GM12878 (cell line): ENCODE measurements at regions not wholly inside any gene's neighbourhood (a gene's known extent, or its start where the extent isn't known, plus 50 kb on each side); places are given as distances from the start of the nearest gene placed in this dataset.

Experiments
- CREB1 ChIP-seq: IDR thresholded peaks from 2 replicates; pipeline ENCODE4 v1.6.1; 2012; ENCODE audit warnings: low read depth, mild to moderate bottlenecking, inconsistent platforms
- EZH2 ChIP-seq: IDR thresholded peaks from 2 replicates; pipeline ENCODE4 v1.6.1; 2012; ENCODE audit warnings: low read depth, mild to moderate bottlenecking, control low read depth, inconsistent platforms, low read length, borderline replicate concordance; ENCODE audit not compliant: control insufficient read depth
- HDAC6 ChIP-seq: fragments of 200-600 bp; sonication (generic); IDR thresholded peaks from one replicate; pipeline ENCODE4 v1.8.0; 2017; ENCODE audit warnings: antibody characterized with exemption; ENCODE audit not compliant: unreplicated experiment
- MTA3 ChIP-seq: IDR thresholded peaks from 2 replicates; pipeline ENCODE4 v1.6.1; 2012; ENCODE audit warnings: low read length, inconsistent platforms, borderline replicate concordance
- NFYB ChIP-seq: IDR thresholded peaks from 2 replicates; pipeline ENCODE4 v1.6.1; 2011; ENCODE audit warnings: low read depth, mild to moderate bottlenecking, low read length, improper control_type of control experiment, moderate library complexity; ENCODE audit not compliant: insufficient read depth
- RELA ChIP-seq: fragments of 450-650 bp; IDR thresholded peaks from 2 replicates; pipeline ENCODE4 v1.8.0; 2014; ENCODE audit warnings: borderline replicate concordance; ENCODE audit not compliant: partially characterized antibody
- REST ChIP-seq: IDR thresholded peaks from 2 replicates; pipeline ENCODE4 v1.6.1; 2012; ENCODE audit warnings: mild to moderate bottlenecking, low read depth, low read length
- TCF7 ChIP-seq: IDR thresholded peaks from 2 replicates; pipeline ENCODE4 v1.6.1; 2014; ENCODE audit warnings: antibody characterized with exemption, borderline replicate concordance
- TF ChIP-seq, protein P1 (sequence below), 3 experiments: IDR thresholded peaks in 2 of 3; conservative IDR thresholded peaks in 1 of 3; 2 replicates each; pipeline ENCODE4 v1.5.1; 2011; ENCODE audit warnings: low read depth in 3 of 3, low read length in 3 of 3, mild to moderate bottlenecking in 3 of 3, control low read depth in 2 of 3, moderate library complexity in 2 of 3, inconsistent platforms in 1 of 3, mixed read lengths in 1 of 3; ENCODE audit not compliant: control insufficient read depth in 2 of 3, insufficient read depth in 1 of 3; ENCODE audit errors: extremely low read depth in 1 of 3

- TF ChIP-seq, protein P1, sequence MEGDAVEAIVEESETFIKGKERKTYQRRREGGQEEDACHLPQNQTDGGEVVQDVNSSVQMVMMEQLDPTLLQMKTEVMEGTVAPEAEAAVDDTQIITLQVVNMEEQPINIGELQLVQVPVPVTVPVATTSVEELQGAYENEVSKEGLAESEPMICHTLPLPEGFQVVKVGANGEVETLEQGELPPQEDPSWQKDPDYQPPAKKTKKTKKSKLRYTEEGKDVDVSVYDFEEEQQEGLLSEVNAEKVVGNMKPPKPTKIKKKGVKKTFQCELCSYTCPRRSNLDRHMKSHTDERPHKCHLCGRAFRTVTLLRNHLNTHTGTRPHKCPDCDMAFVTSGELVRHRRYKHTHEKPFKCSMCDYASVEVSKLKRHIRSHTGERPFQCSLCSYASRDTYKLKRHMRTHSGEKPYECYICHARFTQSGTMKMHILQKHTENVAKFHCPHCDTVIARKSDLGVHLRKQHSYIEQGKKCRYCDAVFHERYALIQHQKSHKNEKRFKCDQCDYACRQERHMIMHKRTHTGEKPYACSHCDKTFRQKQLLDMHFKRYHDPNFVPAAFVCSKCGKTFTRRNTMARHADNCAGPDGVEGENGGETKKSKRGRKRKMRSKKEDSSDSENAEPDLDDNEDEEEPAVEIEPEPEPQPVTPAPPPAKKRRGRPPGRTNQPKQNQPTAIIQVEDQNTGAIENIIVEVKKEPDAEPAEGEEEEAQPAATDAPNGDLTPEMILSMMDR (IDR thresholded peaks at IDR 0.05 in 2 of 3, conservative IDR thresholded peaks at IDR 0.05 in 1 of 3; ENCODE audit: control insufficient read depth in 2 of 3, extremely low read depth in 1 of 3, insufficient read depth in 1 of 3, low read depth in 3 of 3, low read length in 3 of 3): no peak
- TF ChIP-seq EZH2: no peak
- TF ChIP-seq TCF7: no peak
- no peak for TF ChIP-seq HDAC6
- TF ChIP-seq RELA: no peak
- no peak for TF ChIP-seq REST
- no peak for TF ChIP-seq MTA3
- no peak for TF ChIP-seq CREB1
- TF ChIP-seq NFYB: no peak
These were observed 137.6 kb upstream of the ECI2 start for GRCh38 chr6:4272996-4273395.
